ENCODE measurements at regions not wholly inside any gene's neighbourhood (a gene's known extent, or its start where the extent isn't known, plus 50 kb on each side); places are given as distances from the start of the nearest gene placed in this dataset.

DNA sequence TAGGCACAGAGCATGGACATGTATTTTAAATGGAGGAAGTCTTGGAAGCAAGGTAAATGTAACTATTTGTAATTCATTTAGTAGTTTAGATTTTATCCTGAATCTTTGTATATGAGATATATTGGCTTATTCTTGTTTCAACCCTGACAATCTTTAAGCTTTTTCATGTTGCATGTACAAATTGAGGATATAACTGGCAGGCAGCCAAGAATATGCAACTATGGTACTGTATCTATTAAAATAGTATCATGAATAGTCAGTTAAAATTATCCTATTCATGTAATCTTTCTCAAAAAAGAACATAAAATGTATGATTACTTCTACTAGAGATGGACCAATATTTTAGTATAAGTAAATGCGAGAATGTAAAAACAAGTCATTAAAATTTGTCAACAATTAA is 1141.5 kb downstream of the PCDH18 start:
- DNase-seq (ENCODE audit: low read depth) = no peak
- no peak overlapping the region for H3K4me3 ChIP-seq (ENCODE audit: low read depth, low read length)
- TF ChIP-seq, protein P1, sequence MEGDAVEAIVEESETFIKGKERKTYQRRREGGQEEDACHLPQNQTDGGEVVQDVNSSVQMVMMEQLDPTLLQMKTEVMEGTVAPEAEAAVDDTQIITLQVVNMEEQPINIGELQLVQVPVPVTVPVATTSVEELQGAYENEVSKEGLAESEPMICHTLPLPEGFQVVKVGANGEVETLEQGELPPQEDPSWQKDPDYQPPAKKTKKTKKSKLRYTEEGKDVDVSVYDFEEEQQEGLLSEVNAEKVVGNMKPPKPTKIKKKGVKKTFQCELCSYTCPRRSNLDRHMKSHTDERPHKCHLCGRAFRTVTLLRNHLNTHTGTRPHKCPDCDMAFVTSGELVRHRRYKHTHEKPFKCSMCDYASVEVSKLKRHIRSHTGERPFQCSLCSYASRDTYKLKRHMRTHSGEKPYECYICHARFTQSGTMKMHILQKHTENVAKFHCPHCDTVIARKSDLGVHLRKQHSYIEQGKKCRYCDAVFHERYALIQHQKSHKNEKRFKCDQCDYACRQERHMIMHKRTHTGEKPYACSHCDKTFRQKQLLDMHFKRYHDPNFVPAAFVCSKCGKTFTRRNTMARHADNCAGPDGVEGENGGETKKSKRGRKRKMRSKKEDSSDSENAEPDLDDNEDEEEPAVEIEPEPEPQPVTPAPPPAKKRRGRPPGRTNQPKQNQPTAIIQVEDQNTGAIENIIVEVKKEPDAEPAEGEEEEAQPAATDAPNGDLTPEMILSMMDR (IDR thresholded peaks at IDR 0.05; ENCODE audit: control insufficient read depth, extremely low read depth, insufficient read depth) = no peak

DNA sequence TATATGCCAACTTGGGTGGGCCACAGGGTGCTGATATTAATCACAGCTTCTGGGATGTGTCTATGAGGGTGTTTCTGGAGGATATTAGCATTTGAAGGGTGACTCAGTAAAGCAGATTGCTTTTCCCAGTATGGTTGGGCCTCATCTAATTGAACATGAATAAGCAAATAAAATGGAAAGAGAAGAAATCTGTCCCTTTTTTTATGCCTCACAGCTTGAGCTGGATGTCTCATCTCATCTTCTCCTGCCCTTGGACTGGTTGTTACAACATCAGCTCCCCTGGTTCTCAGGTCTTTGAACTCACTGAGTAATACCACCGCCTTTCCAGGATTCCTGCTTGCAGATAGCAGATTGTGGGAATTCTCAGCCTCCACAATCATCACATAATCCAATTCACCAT is 1149.2 kb downstream of the PCDH18 start:
- no peak overlapping the region for H3K4me3 ChIP-seq (ENCODE audit: low read depth, low read length)
- TF ChIP-seq, protein P1 (IDR thresholded peaks at IDR 0.05; ENCODE audit: control insufficient read depth, extremely low read depth, insufficient read depth) = no peak
- DNase-seq (ENCODE audit: low read depth) = no peak

DNA sequence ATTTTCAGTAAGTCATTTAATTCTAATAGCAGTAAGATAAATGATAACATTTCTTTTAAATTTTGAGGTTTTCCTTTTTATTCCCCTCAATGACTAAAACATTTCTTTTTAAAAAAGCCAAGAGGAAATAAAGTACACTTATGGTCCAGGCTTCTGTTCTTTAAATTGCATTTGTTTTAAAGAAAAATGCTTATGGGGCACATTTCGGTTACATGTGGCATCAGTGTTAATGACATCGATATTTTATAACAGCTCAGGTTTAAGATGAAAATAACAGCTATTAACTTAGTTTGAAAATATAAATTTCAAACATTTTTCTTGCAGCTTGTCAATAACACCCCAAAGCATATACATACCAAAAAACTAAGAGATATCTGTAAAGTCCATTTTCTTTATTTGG is 1161.1 kb downstream of the PCDH18 start:
- no peak for DNase-seq (ENCODE audit: low read depth)
- H3K4me3 ChIP-seq (ENCODE audit: low read depth, low read length) = no peak overlapping the region
- TF ChIP-seq, protein P1 (IDR thresholded peaks at IDR 0.05; ENCODE audit: control insufficient read depth, extremely low read depth, insufficient read depth) = no peak

DNA sequence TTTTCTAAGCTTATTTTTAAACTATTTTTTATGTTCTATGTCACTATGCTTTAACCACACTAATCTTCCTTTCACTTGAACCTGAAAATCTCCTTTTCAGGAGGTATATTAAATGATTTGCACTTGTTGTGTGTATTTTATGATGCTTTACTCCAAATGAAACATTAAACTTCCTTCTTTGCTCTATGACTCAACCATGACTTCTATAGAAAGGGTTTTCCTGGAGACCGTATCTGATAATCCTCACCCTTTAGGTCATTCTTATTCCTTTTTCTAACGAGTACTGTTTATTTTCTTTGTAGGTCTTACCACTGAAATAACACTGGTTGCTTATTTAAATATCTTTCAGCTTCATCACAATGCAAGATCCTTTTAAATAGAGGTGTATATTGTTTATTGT is 1163.2 kb downstream of the PCDH18 start:
- no peak overlapping the region for H3K4me3 ChIP-seq (ENCODE audit: low read depth, low read length)
- TF ChIP-seq, protein P1 (IDR thresholded peaks at IDR 0.05; ENCODE audit: control insufficient read depth, extremely low read depth, insufficient read depth) = no peak
- DNase-seq (ENCODE audit: low read depth) = no peak

DNA sequence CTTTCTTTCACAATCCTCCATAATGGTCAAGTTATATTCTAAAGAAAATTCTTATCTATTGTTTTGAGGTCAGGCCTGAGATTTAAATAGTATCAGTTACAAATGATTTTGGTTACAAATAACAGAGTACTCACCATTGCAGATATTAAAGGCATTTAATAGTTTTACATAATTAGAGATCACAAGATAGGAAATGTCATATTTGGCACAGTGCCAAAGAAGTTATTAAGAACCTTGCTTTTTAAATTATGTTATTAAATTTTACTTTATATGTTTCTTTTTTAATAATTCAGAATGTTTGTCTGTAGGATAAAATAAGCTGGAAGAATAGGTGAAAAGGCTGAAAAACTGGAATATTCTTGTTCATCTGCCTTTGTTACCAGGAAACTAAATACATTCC is 1174.7 kb downstream of the PCDH18 start:
- DNase-seq (ENCODE audit: low read depth) = no peak
- TF ChIP-seq, protein P1 (IDR thresholded peaks at IDR 0.05; ENCODE audit: control insufficient read depth, extremely low read depth, insufficient read depth) = no peak
- no peak overlapping the region for H3K4me3 ChIP-seq (ENCODE audit: low read depth, low read length)

DNA sequence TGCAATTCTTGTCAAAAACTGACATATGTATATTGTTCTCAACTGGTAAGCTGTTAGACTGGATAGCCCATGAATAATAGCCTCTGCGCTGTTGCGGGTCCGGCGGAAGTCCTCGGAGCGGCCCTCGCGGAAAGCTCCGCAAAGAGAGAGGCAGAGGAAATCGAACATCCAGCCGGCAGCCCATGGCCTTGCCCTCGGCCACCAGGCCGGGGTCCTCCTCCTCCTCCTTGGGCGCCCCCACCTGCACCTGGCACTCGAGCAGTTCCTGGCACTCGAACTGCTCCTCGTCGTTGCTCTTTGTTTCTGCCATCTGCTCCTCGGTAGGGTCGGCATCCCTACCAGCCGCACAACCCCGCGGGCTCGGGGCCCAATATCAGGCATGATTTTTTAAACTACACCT is 1176.3 kb downstream of the PCDH18 start:
- DNase-seq (ENCODE audit: low read depth) = no peak
- TF ChIP-seq, protein P1 (IDR thresholded peaks at IDR 0.05; ENCODE audit: control insufficient read depth, extremely low read depth, insufficient read depth) = no peak
- no peak overlapping the region for H3K4me3 ChIP-seq (ENCODE audit: low read depth, low read length)

DNA sequence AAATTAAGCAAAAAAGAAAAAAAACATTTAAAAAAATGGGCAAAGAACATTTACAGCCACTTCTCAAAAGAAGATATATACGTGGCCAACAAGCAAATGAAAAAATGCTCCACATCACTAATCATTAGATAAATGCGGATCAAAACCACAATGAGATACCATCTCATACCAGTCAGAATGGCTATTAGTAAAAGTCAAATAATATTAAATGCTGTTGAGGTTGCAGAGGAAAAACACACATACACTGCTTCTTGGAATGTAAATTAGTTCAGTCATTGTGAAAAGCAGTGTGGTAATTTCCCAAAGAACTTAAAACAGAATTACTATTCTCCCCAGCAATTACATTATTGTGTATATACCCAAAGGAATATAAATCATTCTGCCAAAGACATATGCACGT is 1189.0 kb downstream of the PCDH18 start:
- no peak for DNase-seq (ENCODE audit: low read depth)
- TF ChIP-seq, protein P1 (IDR thresholded peaks at IDR 0.05; ENCODE audit: control insufficient read depth, extremely low read depth, insufficient read depth) = no peak
- H3K4me3 ChIP-seq (ENCODE audit: low read depth, low read length) = no peak overlapping the region

All from LNCaP clone FGC (cell line).